Breast epithelium (tissue), 3 donors: ENCODE measurements at regions not wholly inside any gene's neighbourhood (a gene's known extent, or its start where the extent isn't known, plus 50 kb on each side); places are given as distances from the start of the nearest gene placed in this dataset.

Experiments used
- POLR2AphosphoS5 ChIP-seq, 3 donors: sonication (generic); formaldehyde crosslinking; IDR thresholded peaks; one replicate each; pipeline ENCODE4 v1.6.1; 2017; ENCODE audit warnings: antibody characterized with exemption in 3 of 3
- TF ChIP-seq, protein P1 (sequence below), 3 donors: fragments of 450-650 bp; IDR thresholded peaks; one replicate each; pipeline ENCODE4 v1.5.1; 2016 to 2017; ENCODE audit warnings: antibody characterized with exemption in 3 of 3, mild to moderate bottlenecking in 3 of 3, moderate library complexity in 3 of 3

DNA sequence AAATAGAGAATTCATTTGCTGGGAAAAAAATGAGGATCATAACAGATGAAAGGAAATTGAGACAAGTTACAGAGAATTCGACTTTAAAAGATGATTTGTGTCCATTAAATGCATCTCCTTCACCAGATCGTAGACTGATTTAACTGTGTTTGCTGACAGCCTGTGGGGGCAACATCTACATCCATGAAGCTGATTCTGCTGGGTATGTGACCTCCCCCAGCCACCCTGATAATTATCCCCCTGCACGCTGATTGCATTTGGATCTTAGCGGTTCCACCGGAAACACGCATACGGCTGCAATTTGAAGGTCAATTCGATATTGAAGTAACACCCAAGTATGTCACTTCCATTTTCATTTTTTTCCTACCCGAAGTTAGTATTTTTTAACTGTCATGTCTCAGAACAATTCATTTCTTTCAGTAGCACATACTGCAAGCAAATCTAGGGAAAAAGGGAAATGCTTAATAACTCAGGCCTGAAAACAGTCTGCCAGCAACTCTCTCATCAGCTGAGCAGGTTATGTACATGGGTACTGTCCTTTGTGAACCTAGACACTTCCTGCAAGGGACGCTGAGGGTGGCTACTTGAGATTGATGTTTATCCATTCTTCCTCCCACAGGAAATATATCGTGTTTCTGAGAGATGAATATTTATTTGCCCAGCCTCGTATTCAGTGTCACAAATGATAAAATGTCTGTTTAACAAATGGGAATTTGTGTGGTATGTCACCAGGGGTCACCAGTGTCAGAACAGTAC lies 134.9 kb downstream of the ZNF22 start:
- TF ChIP-seq, protein P1, sequence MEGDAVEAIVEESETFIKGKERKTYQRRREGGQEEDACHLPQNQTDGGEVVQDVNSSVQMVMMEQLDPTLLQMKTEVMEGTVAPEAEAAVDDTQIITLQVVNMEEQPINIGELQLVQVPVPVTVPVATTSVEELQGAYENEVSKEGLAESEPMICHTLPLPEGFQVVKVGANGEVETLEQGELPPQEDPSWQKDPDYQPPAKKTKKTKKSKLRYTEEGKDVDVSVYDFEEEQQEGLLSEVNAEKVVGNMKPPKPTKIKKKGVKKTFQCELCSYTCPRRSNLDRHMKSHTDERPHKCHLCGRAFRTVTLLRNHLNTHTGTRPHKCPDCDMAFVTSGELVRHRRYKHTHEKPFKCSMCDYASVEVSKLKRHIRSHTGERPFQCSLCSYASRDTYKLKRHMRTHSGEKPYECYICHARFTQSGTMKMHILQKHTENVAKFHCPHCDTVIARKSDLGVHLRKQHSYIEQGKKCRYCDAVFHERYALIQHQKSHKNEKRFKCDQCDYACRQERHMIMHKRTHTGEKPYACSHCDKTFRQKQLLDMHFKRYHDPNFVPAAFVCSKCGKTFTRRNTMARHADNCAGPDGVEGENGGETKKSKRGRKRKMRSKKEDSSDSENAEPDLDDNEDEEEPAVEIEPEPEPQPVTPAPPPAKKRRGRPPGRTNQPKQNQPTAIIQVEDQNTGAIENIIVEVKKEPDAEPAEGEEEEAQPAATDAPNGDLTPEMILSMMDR (IDR thresholded peaks at IDR 0.05) = no peak
- no peak for TF ChIP-seq POLR2AphosphoS5 (IDR thresholded peaks at IDR 0.05)
